ENCODE measurements at regions not wholly inside any gene's neighbourhood (a gene's known extent, or its start where the extent isn't known, plus 50 kb on each side); places are given as distances from the start of the nearest gene placed in this dataset.
"Not testable (repeated sequence)": the region's sequence is repeated elsewhere in the genome, so short reads cannot be mapped to it uniquely, and the experiment has no call there.

DNA sequence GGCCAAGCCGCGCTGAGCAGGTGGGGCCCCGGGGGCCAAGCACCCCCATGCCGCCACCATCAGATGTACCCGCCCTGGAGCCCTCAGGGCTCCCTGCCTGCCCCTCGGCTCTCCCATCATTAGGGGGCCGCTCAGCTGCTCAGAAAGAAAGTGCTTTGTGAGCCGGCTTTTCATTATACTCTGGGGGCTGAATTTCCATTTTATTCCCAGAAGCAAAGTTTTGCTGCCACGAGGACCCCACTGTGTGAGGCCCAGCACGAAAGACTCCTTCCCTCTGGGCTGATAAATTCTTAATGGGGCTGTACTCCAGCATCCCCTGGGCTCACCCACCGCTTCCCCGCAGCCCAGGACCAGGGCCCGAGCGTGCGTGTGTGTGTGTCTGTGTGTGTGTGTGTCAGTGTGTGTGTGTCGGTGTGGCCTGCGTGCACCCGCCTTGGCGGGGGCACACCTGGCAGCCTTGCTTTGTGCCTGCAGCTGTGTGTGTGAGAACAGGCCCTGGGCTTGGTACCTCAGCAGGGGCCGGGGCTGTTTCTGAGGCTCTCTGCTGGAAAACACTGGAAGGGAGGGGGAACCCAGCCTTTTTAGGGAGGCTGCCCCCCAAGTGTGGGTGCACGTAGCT, 103.0 kb upstream of the GSE1 start:
- no peak for DNase-seq (ENCODE audit: low read depth, low spot score)

DNA sequence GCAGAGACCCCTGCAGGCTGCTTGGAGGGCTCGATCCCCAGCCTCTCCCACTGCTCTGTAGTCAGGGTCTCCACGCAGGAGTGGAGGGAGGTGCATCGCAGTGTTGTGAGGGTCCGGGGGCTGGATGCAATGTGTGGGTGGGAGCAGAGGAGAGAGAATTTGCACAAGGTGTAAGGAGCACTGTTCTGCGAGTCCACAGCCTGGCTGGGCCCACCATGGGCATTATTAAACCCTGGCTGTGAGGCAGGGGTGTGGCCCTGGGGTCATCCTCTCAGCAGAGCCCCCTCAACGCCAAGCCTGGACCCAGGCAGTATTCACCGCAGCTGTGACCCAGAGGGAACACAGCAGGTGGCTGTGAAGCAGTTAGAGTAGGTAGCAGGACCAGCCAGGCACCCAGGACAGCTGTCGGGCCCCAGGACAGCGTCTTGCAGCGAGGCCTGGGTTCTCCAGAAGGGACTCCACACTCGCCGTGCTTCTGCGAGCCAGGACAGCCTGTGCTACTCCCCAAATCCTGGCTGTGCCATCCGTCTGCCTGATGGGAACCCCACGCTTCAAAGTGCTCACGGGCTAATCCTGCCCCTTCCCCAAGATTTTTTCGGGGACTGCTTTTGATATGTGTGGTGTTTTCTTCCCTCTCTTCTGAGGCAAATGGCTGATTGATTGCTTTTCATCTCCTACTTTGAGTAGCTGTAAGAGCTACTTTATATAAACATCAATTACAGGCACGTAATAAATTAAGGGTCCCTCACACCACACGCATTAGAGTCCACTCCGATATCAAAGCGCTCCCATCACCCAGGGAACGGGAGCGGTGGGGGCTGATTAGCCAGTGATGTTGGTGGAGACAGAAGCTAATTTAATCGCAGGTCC, 100.9 kb upstream of the GSE1 start:
- no peak for DNase-seq (ENCODE audit: low read depth, low spot score)
- H3K27ac ChIP-seq: no peak overlapping the region

More for the DNA sequence above, 103.0 kb upstream of the GSE1 start:
- H3K27ac ChIP-seq: no peak overlapping the region

DNA sequence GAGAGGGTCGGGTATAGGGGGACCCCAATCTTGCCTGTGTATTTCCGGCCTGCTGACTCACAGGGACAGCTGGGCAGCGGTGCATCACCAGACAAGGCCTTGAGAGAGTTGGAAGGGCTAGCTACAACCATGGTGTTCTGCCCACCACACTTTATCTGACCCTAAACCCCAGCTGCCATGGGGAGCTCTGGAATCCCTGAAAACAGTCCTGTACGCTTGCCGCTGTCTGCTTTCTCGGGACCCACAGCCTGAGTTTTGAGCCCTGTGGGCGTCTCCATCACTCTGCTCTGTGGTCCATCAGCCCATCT, 100.4 kb upstream of the GSE1 start:
- H3K27ac ChIP-seq: no peak overlapping the region
- DNase-seq (ENCODE audit: low read depth, low spot score): no peak

DNA sequence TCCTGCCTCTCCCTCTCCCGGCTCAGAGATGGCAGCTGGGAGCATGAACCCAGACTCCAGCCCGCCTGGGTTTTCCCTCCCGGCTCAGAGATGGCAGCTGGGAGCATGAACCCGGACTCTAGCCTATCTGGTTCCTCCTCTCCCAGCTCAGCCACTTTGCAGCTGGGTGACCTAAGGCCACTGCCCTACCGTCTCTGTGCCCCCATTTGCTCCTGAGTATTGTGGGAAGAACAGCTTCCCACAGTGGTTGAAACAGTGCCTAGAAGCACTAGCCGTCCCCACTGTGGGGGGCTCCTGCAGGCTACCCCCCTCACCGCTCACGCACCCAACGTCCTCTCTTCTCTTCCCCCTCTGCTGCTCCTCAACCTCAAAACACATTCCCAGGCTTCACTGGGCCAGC, 99.9 kb upstream of the GSE1 start:
- no peak overlapping the region for H3K27ac ChIP-seq
- DNase-seq (ENCODE audit: low read depth, low spot score): no peak

DNA sequence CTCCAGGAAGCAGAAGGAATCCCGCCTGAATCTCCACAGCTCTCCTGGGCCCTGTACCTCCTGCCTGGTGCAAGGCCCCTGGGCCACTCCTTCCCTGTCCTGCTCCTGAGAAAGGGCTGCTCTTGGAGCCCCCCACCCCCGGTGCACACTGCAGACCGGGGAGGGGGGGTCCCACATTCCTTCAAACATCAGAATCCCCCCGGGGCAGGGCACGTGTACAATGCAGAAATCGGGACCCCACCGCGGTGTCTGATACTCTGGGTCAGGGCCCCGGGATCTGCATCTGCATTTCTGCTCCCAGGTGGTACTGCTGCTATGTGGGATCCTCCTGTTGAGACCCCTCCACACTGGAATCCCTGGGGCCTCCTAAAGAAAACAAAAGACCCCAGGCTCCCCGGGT, 99.5 kb upstream of the GSE1 start:
- H3K27ac ChIP-seq: no peak overlapping the region
- DNase-seq (ENCODE audit: low read depth, low spot score): no peak

DNA sequence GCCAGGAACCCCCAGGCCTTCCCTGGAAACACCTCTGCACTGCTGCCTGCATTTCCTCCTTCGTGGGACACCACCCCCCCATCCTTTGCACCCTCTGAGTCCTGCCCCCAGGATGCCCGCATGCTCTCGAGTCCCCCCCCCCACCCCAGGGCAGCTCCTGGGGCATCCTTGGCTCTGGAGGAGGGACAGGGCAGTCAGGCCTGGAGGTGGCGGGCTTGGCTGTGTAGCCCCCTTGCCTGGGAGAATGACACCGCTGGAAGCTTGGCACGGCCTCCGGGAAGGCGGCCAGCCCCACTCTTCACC, 98.9 kb upstream of the GSE1 start:
- no peak for DNase-seq (ENCODE audit: low read depth, low spot score)
- H3K27ac ChIP-seq: peak overlapping the region; percentile 69

DNA sequence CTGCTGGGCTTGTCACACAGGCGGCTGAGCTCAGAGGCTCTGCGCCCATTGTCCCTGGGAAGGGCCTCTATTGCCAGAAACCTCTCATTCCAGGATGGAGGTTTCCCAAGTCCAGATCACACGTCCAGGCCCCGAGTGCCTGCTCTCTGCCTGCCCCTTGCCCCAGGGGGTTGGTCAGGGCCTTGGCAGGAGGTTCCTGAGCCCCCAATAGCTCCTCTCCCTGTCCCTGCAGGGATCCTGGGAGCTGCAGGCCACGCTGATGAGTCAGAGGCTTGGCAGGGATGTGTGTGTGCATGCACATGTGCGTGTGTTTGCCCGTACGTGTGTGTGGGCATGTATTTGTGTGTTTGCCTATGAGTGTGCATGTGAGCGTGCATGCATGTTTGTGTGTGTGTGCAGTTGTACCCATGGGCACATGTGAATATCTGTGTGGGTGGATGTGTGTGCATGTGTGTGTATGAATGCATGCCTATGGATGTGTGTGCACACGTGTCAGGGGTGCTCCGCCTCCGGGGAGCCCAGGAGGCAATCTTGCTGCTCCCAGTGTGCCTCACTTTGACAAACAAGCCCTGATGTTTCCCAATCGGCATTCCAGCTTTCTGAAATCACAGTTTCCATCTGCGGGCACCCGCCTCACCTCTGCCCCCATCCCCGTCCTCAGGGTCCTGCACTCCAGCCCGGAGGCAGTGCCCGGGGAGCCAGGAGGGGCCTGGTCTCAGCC, 98.4 kb upstream of the GSE1 start:
- peak; percentile 61 for DNase-seq (ENCODE audit: low read depth, low spot score)
- H3K27ac ChIP-seq: peak overlapping the region; percentile 69

DNA sequence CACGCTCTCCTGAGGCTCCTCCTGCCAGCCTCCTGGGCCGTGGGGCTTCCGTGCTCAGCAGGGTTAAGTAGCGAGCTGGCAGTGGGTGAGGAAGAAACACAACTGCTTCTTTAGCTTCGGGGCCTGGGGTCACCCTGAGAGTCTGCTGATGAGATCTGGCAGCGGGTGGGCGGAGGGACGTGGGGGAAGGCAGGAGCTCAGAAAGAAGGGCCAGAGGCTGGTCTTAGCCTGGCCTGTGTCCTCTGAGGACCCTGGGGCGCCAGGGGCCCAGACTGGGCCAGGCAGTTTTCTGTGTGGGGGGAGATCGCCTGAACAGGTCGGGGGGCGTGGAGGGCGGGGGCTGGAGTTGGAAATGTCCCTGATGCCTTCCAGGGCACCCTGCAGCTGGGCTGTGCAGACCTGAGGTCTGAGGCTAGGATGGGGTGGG, 97.8 kb upstream of the GSE1 start:
- peak overlapping the region; percentile 69 for H3K27ac ChIP-seq
- DNase-seq (ENCODE audit: low read depth, low spot score): no peak

DNA sequence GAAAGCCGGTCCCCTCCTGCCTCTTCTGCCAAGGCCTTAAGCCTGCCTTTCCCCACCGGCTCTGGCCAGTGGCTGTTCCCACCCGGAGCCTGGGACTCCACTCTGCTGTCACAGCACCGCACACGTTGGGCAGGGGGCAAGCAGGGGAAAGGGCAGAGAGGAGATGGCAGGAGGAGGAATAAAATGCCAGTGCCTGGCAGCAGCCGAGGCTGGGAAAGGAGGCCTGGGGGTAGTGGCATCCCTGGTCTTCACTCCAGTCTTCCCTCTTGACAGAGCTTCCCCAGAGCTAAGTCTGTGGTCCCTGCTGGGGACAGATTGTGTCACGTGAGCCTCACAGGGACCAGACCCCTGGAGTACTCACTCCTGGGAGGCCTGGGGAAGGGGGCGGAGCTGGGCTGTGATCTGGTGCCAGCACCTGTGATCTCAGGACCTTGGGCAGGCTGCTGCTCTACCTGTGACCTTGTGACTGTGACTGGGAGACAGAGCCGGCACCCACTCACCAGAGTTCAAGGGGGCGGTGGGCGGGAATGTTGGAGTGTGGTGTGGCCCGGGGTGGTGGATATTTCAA, 97.2 kb upstream of the GSE1 start:
- H3K27ac ChIP-seq: peak overlapping the region; percentile 69
- no peak for DNase-seq (ENCODE audit: low read depth, low spot score)

DNA sequence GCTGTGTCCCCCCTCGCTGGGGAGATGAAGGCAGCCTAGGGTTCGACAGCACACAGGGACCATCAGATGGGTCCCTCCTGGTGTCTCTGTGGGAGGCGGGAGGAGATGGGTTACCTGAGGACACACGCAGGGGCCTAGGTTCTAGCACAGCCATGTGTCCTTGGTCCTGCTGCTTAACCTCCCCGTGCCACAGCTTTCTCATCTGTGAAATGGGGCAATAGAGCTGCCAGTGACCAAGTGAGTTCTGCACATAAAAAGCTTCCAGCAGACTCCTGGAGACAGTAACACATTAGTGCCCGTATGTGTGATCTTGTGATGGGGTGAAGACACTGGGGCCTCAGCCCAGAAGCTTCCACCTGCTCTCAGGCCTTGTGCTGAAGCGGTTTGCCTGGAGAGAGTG, 96.0 kb upstream of the GSE1 start:
- H3K27ac ChIP-seq: no peak overlapping the region
- no peak for DNase-seq (ENCODE audit: low read depth, low spot score)

DNA sequence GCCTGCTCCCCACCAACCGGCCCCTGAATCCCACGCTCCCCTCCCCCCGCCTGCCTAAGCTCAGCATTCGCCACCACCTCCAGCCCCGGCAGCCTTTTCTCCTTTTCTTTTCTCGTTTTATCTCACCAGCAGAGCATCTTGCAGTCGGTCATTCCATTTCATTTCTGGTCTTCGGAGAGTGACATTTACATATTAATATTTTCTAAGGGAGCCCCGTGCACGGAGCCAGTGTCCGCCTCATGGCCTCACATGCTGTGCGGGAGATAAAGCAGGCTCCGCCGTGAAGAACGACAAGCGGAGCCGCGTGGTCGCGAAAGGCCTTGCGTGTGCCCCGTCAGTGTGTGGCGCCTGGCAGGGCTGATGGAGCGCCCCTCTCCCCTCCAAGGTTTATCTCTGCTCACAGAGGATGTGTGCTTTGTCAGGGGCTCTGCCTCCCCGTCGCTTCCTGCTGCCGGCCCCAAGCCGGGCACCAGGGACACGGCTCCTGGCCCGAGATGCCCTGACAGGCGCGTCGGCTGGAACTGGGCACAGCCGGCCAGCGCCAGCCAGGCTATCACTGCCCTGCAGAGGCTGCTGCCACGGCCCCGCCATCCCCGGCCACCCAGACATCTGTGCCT, 95.5 kb upstream of the GSE1 start:
- H3K27ac ChIP-seq: no peak overlapping the region
- no peak for DNase-seq (ENCODE audit: low read depth, low spot score)

DNA sequence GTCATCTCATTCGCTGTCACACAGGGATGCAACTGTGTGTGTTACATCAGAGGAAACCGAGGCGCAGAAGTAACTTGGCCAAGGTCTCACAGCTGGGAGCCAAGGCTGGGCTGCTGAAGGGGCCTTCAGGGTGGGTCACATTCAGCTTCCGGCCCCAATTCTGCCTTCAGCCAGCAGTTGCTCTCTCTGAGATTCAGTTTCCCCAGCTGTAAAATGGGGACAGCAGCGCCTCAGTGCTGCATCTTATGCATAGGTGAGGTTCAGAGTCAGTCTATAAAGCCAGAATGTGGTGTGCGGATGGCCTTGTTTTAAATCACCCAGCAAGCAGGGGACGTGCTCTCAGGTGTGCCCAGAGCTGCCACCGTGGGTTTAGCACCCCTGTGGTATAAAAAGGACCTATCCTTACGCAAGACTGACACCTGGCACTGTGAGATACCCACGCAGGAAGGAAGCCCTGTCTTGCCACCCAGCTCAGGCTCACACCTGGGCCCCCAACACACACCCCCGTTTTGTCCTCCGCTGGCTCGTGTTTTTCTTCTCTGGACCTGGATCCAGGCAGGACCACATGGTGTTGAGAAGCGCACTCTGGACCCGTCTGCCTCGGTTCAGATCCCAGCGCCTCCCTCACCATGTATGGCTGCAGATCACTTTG, 94.6 kb upstream of the GSE1 start:
- no peak for DNase-seq (ENCODE audit: low read depth, low spot score)
- H3K27ac ChIP-seq: no peak overlapping the region

DNA sequence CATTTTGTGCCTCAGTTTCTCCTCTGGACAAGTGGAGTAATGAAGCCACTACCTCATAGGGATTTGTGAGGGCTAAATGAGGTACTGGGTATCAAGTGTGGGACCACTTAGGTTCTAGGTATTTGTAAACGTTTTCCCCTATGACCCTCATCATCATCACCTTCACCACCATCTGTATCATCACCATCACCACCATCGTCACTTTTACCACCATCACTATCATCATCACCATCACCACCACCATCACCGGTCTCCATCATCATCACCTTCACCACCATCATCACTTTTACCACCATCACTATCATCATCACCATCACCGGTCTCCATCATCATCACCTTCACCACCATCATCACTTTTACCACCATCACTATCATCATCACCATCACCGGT, 94.1 kb upstream of the GSE1 start:
- DNase-seq (ENCODE audit: low read depth, low spot score); H3K27ac ChIP-seq: not testable (repeated sequence)

DNA sequence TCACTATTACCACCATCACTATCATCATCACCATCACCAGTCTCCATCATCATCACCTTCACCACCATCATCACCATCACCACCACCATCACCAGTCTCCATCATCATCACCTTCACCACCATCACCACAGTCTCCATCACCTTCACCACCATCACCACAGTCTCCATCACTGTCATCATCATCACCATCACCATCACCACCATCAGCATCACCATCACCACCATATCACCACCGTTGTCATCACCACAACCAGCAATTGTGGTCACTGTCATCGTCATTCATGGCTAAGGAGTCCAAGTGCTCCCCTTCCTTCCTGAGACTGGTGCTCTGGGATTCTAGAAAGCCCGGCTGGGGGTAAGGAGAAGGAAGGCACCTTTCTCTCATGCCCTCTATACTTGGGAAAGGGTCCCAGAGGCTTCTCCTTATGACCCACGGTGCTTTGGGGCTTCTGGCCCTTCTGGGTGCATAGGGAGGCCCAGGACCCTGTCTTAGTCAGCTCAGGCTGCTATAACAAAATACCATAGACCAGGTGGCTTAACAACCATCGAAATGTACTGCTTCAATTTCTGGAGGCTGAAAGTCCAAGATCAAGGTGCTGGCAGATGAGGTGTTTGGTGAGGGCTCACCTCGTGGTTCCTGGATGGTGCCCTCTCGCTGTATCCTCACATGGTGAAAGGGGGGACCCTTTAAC, 93.4 kb upstream of the GSE1 start:
- no peak overlapping the region for H3K27ac ChIP-seq
- DNase-seq (ENCODE audit: low read depth, low spot score): no peak

DNA sequence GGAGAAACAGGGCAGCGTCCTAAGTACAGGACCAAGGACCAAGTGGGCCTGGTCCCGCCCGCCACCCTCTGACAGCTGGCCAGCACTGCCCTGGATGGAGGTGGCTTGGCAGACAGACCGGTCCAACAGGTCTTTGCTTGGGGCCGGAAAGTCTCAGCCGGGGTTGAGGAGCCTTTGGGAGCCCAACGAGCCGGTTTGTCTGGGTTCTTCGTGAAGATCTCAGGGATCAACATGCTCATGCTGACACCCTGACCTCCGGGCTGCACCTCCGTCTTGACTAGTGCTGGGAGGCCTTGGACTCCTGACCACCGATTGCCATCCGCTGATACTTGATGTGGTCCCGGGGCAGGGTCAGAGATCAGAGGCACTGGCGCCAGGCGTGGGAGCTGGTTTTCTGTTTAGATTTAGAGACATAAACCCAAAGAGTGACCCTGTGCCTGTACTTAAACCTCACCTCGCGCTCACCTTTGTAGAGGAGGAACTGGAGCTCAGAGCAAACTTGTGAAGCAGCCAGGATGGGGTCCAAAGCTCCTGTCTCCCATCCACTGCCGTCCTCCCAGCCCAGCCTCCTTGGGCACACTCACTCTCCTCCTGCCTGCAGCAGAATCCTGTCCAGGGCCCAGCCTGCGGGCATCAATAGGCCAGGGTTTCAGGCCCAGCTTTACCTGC, 92.1 kb upstream of the GSE1 start:
- DNase-seq (ENCODE audit: low read depth, low spot score): no peak
- peak overlapping the region; percentile 10 for H3K27ac ChIP-seq

DNA sequence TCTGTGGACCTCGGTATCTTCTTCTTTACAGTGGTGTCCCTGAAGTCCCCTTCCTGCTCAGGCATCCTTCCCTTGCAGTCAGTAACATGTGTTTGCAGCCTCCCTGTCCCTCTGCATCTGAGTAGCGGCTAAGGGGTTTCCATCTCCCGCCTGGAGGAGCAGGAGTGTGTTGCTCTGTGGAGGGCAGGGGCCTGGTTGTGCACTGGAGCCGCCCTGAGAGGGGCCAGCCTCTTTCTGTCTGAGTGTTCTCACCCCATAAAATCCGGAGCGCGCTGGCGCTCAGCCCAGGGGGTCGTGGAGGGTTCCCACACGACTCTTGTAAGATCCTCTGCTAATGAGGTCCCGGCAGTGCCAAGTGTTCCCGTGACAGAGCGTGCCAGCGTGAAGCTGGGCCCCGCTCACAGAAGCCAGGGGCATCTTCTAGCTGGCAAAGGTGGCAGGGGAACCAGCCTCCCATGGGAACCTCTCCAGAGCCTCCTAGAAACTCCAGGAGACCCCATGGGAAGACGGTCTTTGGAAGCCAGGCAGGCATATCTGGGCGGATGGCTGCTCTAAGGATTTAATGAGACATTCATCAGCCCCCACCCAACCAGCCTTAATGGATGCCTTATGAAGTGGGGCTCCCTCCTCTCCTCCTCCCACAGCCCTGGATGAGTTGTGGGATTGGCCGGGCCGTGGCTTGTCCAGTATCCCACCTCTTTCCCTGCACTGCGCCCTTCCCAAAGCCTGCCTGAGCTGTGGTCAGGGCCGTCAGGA, 91.4 kb upstream of the GSE1 start:
- DNase-seq (ENCODE audit: low read depth, low spot score): no peak

DNA sequence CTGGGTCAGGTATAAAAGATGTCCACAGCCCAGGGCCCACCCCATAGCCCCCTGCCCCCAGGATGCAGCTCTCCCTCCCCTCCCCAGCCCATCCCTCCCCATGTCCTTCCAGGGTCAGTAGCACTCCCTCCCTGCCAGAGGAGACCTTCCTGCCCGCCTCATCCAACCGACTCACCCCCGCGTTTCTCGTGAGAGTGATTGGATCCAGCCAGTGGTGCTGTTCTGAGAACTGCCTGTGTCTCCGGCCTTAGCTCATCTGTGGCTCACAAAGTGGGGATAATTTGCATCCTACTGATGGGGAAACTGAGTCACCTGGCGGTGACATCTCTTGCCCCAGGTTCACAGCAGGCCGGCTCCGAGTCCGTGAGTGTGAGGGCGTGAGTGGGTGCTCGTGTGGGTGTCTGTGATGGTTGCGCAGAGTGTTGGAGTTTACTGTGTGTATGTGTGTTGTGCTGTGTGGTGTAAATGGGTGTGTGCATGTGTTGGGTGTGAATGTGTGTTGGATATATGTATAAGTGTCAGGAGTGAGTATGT, 90.7 kb upstream of the GSE1 start:
- H3K27ac ChIP-seq: no peak overlapping the region

More for the DNA sequence above, 91.4 kb upstream of the GSE1 start:
- peak overlapping the region; percentile 10 for H3K27ac ChIP-seq

More for the DNA sequence above, 90.7 kb upstream of the GSE1 start:
- DNase-seq (ENCODE audit: low read depth, low spot score): no peak
